ENCODE measurements at regions not wholly inside any gene's neighbourhood (a gene's known extent, or its start where the extent isn't known, plus 50 kb on each side); places are given as distances from the start of the nearest gene placed in this dataset.

DNA sequence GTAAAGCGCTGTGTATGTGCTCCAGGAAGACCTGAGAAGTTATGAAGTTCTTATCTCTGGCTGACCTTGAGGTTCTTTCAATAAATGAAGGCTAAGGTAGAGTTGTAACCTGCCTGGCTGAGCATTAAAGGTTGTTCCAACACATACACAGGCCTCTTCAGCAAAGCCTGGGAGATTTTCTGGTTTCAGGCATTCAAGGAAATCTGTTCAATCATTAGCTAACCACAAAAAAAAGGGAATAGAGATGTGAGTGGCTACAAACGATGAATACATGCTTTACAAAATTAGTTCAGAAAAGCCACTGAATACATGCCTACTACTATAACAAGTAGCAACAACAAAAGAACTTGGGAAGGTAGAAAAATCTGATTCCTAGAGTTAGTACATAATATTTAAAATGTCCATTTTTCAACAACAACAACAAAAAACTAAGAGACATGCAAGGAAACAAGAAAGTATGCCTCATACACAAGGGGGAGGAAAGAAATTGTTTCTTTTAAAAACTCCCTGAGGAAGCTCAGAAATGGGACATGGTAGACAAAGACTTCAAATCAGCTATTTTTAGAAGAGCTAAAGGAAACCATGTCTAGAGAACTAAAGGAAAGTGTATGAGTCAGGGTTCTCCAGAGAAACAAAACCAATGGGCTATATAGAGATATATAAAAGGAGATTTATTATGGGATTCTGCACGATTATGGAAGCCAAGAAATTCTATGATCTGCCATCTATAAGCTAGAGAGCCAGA is 191.5 kb upstream of the IPO5 start (continued):
- TF ChIP-seq, protein P1, sequence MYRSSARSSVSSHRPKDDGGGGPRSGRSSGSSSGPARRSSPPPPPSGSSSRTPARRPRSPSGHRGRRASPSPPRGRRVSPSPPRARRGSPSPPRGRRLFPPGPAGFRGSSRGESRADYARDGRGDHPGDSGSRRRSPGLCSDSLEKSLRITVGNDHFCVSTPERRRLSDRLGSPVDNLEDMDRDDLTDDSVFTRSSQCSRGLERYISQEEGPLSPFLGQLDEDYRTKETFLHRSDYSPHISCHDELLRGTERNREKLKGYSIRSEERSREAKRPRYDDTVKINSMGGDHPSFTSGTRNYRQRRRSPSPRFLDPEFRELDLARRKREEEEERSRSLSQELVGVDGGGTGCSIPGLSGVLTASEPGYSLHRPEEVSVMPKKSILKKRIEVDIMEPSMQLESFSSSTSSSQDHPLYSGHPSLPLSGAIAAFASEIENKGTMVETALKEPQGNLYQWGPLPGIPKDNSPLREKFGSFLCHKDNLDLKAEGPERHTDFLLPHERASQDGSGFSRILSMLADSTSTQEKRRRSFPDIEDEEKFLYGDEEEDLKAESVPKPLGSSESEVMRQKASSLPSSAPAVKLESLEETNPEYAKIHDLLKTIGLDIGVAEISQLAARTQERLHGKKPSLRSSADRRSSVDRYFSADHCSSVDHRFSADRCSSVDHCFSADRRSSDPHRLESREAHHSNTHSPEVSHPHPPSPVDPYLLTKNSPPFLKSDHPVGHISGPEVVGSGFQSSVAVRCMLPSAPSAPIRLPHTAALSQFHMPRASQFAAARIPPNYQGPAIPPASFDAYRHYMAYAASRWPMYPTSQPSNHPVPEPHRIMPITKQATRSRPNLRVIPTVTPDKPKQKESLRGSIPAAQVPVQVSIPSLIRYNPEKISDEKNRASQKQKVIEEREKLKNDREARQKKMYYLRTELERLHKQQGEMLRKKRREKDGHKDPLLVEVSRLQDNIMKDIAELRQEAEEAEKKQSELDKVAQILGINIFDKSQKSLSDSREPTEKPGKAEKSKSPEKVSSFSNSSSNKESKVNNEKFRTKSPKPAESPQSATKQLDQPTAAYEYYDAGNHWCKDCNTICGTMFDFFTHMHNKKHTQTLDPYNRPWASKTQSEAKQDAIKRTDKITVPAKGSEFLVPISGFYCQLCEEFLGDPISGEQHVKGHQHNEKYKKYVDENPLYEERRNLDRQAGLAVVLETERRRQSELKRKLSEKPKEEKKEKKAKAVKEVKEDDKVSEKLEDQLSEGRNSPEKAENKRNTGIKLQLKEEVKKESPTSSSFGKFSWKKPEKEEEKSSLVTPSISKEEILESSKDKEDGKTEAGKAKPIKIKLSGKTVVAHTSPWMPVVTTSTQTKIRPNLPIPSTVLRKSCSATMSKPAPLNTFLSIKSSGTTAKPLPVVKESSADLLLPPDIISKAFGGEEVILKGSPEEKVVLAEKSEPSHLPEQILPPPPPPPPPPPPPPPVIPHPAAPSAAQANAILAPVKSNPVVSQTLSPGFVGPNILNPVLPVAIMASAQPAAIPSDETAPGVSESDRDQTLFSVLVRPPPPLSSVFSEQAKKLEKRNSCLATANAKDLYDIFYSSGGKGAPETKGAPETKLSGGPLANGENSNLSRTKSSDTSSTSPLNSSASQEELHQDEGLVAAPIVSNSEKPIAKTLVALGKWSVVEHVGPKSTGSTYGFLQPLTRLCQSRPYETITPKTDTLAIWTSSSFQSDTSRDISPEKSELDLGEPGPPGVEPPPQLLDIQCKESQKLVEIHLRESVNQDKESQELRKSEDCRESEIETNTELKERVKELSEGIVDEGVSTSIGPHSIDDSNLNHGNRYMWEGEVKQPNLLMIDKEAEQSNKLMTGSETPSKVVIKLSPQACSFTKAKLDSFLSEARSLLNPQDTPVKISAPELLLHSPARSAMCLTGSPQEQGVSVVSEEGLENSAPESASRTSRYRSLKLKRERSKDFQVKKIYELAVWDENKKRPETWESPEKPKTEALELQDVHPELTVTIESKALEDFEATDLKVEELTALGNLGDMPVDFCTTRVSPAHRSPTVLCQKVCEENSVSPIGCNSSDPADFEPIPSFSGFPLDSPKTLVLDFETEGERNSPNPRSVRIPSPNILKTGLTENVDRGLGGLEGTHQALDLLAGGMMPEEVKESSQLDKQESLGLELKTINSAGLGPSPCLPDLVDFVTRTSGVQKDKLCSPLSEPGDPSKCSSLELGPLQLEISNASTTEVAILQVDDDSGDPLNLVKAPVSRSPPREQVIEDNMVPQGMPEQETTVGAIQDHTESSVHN (CRISPR knock-in tag; IDR thresholded peaks at IDR 0.05): no peak
- no peak for TF ChIP-seq ZFP82 (CRISPR knock-in tag; IDR thresholded peaks at IDR 0.05; ENCODE audit: borderline replicate concordance)
- TF ChIP-seq, protein P2, sequence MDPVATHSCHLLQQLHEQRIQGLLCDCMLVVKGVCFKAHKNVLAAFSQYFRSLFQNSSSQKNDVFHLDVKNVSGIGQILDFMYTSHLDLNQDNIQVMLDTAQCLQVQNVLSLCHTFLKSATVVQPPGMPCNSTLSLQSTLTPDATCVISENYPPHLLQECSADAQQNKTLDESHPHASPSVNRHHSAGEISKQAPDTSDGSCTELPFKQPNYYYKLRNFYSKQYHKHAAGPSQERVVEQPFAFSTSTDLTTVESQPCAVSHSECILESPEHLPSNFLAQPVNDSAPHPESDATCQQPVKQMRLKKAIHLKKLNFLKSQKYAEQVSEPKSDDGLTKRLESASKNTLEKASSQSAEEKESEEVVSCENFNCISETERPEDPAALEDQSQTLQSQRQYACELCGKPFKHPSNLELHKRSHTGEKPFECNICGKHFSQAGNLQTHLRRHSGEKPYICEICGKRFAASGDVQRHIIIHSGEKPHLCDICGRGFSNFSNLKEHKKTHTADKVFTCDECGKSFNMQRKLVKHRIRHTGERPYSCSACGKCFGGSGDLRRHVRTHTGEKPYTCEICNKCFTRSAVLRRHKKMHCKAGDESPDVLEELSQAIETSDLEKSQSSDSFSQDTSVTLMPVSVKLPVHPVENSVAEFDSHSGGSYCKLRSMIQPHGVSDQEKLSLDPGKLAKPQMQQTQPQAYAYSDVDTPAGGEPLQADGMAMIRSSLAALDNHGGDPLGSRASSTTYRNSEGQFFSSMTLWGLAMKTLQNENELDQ (CRISPR knock-in tag; IDR thresholded peaks at IDR 0.05; ENCODE audit: borderline replicate concordance): no peak
